ENCODE measurements at regions not wholly inside any gene's neighbourhood (a gene's known extent, or its start where the extent isn't known, plus 50 kb on each side); places are given as distances from the start of the nearest gene placed in this dataset.

DNA sequence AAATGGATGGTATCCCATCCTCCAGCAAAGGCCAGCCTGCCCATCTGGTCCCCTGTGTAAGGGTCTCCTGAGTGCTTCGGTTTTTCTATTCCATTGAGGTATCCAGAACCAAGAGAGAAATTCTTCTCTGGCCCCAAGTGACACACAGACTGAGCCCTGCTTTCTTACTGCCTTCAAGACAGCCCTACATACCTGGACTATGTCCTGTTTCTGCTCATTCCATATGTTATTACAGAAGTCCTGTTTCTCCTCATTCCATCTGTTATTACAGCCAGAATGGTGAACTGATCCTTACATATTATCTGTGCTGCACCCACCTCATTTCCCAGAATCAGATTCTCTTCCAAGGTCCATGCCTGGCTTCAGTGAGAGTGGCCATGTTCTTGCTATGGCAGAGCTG lies 115.2 kb downstream of the DCLK3 start:
- TF ChIP-seq EZH2 (IDR thresholded peaks at IDR 0.05; ENCODE audit: insufficient read depth, low read length): no peak
- no peak for TF ChIP-seq CTCF (IDR thresholded peaks at IDR 0.05; ENCODE audit: insufficient read depth, low read depth, low read length)

Data from astrocyte (in vitro differentiated cells and primary cell).